Neural progenitor cell (in vitro differentiated cells): ENCODE measurements at regions not wholly inside any gene's neighbourhood (a gene's known extent, or its start where the extent isn't known, plus 50 kb on each side); places are given as distances from the start of the nearest gene placed in this dataset.

Source experiments
- DNase-seq: peaks from one replicate; pipeline ENCODE4 v3.0.0-alpha.2; 2016; ENCODE audit warnings: low spot score
- H2AFZ ChIP-seq: fragments of 200-600 bp; sonication (generic); replicated peaks from 2 replicates; pipeline ENCODE4 v1.6.1; 2016; ENCODE audit warnings: antibody characterized with exemption
- H3F3A ChIP-seq: fragments of 200-600 bp; sonication (generic); 2 replicates; pipeline ENCODE4 v1.6.1; 2016; ENCODE audit warnings: antibody characterized with exemption, low read depth
- H3K27ac ChIP-seq: fragments of 200-600 bp; sonication (generic); 2 replicates; pipeline ENCODE4 v1.5.1; 2016; ENCODE audit warnings: mild to moderate bottlenecking
- H3K27me3 ChIP-seq: fragments of 200-600 bp; sonication (generic); 2 replicates; pipeline ENCODE4 v1.6.1; 2016; ENCODE audit warnings: mild to moderate bottlenecking, moderate library complexity
- H3K36me3 ChIP-seq: fragments of 200-600 bp; sonication (generic); 2 replicates; pipeline ENCODE4 v1.5.1; 2016
- H3K4me1 ChIP-seq: fragments of 200-600 bp; sonication (generic); 2 replicates; pipeline ENCODE4 v1.6.1; 2016; ENCODE audit warnings: mixed run types
- H3K4me2 ChIP-seq: fragments of 200-600 bp; sonication (generic); 2 replicates; pipeline ENCODE4 v1.6.1; 2016
- H3K4me3 ChIP-seq: fragments of 200-600 bp; sonication (generic); 2 replicates; pipeline ENCODE4 v1.5.1; 2016
- H3K79me2 ChIP-seq: fragments of 200-600 bp; sonication (generic); 2 replicates; pipeline ENCODE4 v1.6.1; 2016; ENCODE audit warnings: low read depth
- H3K9ac ChIP-seq: fragments of 200-600 bp; sonication (generic); 2 replicates; pipeline ENCODE4 v1.6.1; 2016
- H3K9me3 ChIP-seq: fragments of 200-600 bp; sonication (generic); 2 replicates; pipeline ENCODE4 v1.5.1; 2016; ENCODE audit warnings: low read depth
- H4K20me1 ChIP-seq: fragments of 200-600 bp; sonication (generic); 2 replicates; pipeline ENCODE4 v1.6.1; 2016; ENCODE audit warnings: low read depth
- H3K27ac Mint-ChIP-seq: 3 replicates; pipeline ENCODE4 v1.8.0; 2021; ENCODE audit warnings: mixed read lengths
- H3K27me3 Mint-ChIP-seq: 2 replicates; pipeline ENCODE4 v1.8.0; 2022; ENCODE audit warnings: low read depth, mild to moderate bottlenecking, inconsistent platforms, moderate library complexity, mixed read lengths; ENCODE audit not compliant: insufficient read depth
- H3K36me3 Mint-ChIP-seq: 3 replicates; pipeline ENCODE4 v1.8.0; 2021; ENCODE audit warnings: mixed read lengths
- H3K4me1 Mint-ChIP-seq: 3 replicates; pipeline ENCODE4 v1.8.0; 2021; ENCODE audit warnings: mixed read lengths
- H3K4me3 Mint-ChIP-seq: 3 replicates; pipeline ENCODE4 v1.8.0; 2021; ENCODE audit warnings: mild to moderate bottlenecking, moderate library complexity, mixed read lengths
- H3K9me3 Mint-ChIP-seq: 3 replicates; pipeline ENCODE4 v1.8.0; 2020; ENCODE audit warnings: mixed read lengths
- EZH2 ChIP-seq: fragments of 200-600 bp; sonication (generic); IDR thresholded peaks from 2 replicates; pipeline ENCODE4 v1.6.1; 2017; ENCODE audit warnings: antibody characterized with exemption, mild to moderate bottlenecking, moderate library complexity
- EZH2phosphoT487 ChIP-seq: fragments of 200-600 bp; sonication (generic); IDR thresholded peaks from 2 replicates; pipeline ENCODE4 v1.6.1; 2017; ENCODE audit warnings: antibody characterized with exemption
- TF ChIP-seq, protein P1 (sequence below): fragments of 200-600 bp; sonication (generic); IDR thresholded peaks from 2 replicates; pipeline ENCODE4 v1.5.1; 2017; ENCODE audit warnings: antibody characterized with exemption, mild to moderate bottlenecking

DNA sequence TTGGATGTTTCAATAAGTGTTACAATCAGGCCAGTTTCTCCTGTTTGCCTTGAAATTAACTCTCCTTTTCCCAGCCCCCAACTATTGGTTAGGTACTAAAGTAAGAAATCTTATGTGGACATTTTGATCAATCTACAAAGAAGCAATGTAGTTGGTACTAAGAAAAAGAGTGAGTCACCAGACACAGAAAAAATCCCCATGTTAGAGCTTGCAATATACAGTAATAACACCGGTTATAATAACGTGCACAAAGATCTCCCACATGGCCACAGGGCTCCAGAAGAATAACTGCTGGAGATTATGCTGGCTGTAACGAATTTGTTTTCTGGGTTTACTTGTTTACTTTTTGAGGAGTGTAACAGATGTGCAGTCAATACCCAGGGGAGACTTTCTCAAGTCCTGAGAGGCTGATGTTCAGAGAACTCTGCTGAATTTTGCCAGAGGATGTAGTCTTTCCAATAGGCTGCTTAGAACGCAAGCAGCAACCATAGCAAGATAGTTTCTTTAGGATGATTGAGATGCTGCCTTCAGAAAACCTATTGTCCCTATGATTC lies 166.2 kb upstream of the SPACA1 start:
- H3K27me3 ChIP-seq: no peaks in the 10 kb centered on the region

DNA sequence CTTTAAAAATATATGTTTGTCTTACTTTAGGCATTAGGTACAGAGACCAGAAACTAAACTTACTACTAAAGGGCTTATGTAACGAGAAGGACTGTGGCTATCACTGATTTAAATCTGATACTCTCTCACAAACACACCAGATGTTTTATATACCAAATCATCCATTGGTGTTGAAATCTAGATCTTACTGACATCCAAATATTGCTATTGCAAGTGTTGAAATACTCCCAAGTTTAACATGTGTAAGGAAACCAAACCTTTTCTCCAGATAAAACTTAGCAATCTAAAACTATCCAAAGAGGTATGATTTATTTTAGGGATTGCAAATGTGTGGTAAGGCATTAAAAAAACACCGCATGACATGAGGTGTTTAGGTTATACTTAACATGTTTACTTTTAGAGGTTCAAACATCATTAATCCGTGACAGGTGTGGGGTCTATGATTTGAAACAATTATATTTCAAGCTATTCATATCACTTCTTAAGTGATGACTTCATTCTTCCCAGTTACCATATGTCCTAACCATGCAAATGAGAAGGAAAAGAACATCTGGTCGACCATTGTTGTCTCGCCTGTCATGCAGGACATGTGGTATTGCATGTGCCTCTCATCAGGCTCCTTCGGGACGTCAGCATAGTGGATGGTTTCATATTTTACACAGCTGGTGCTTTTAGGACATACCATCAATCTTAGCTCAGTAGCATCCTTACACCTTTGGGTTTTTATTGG lies 168.3 kb upstream of the SPACA1 start:
- DNase-seq: no peak
- Histone ChIP-seq H3K27me3 (no peaks in the 10 kb centered on the region), H3K4me1 (no peaks in the 10 kb centered on the region), H3K79me2 (no peaks in the 10 kb centered on the region), H3K36me3 (no peaks in the 10 kb centered on the region), H3K9me3 (no peaks in the 10 kb centered on the region), H3K9ac (no peak overlapping the region), H3K27ac (no peak overlapping the region), H3K4me3 (no peak overlapping the region), H3F3A (no peaks in the 10 kb centered on the region), H4K20me1 (no peaks in the 10 kb centered on the region), H2AFZ (no peak overlapping the region), H3K4me2 (no peak overlapping the region)
- Mint-ChIP-seq H3K9me3 (peaks cover 3% of the 10 kb centered on the region), H3K27ac (no peak overlapping the region), H3K27me3 (no peaks in the 10 kb centered on the region), H3K4me3 (no peak overlapping the region), H3K4me1 (no peaks in the 10 kb centered on the region), H3K36me3 (no peaks in the 10 kb centered on the region)
- TF ChIP-seq EZH2 (no peak), EZH2phosphoT487 (no peak)

More for the DNA sequence above, 166.2 kb upstream of the SPACA1 start:
- H2AFZ ChIP-seq: no peak overlapping the region
- no peaks in the 10 kb centered on the region for H3K36me3 Mint-ChIP-seq
- H3K27ac ChIP-seq: no peak overlapping the region
- no peaks in the 10 kb centered on the region for H3K9me3 ChIP-seq
- H3K27ac Mint-ChIP-seq: no peak overlapping the region
- H3K79me2 ChIP-seq: no peaks in the 10 kb centered on the region
- H3K27me3 Mint-ChIP-seq: no peaks in the 10 kb centered on the region
- no peaks in the 10 kb centered on the region for H3K4me1 ChIP-seq
- H3K36me3 ChIP-seq: no peaks in the 10 kb centered on the region
- no peaks in the 10 kb centered on the region for H4K20me1 ChIP-seq
- H3K4me1 Mint-ChIP-seq: no peaks in the 10 kb centered on the region
- H3K9ac ChIP-seq: no peak overlapping the region
- DNase-seq: no peak
- no peak overlapping the region for H3K4me2 ChIP-seq
- TF ChIP-seq, protein P1, sequence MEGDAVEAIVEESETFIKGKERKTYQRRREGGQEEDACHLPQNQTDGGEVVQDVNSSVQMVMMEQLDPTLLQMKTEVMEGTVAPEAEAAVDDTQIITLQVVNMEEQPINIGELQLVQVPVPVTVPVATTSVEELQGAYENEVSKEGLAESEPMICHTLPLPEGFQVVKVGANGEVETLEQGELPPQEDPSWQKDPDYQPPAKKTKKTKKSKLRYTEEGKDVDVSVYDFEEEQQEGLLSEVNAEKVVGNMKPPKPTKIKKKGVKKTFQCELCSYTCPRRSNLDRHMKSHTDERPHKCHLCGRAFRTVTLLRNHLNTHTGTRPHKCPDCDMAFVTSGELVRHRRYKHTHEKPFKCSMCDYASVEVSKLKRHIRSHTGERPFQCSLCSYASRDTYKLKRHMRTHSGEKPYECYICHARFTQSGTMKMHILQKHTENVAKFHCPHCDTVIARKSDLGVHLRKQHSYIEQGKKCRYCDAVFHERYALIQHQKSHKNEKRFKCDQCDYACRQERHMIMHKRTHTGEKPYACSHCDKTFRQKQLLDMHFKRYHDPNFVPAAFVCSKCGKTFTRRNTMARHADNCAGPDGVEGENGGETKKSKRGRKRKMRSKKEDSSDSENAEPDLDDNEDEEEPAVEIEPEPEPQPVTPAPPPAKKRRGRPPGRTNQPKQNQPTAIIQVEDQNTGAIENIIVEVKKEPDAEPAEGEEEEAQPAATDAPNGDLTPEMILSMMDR: no peak
- no peak for TF ChIP-seq EZH2phosphoT487
- no peak for TF ChIP-seq EZH2
- peaks cover 3% of the 10 kb centered on the region for H3K9me3 Mint-ChIP-seq
- H3K4me3 Mint-ChIP-seq: no peak overlapping the region
- H3F3A ChIP-seq: no peaks in the 10 kb centered on the region
- no peak overlapping the region for H3K4me3 ChIP-seq

DNA sequence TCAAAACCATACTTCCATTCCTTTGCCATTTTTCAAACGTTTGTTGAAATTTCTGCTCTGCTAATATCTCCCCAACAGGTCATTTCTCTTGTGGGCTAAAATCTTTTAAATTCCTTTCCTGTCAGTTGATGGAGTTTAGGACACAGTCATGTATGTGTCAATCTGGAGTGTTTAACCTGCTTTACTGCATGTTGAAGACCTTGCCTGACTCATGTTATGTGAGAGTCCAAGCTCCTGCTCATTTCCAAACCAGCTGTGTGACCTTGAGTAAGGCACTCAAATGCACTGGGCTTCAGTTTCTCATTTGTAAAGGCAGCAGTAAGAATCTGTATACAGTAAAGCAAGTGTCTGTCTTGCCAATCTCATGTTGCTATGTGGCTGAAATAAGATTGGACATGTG lies 171.9 kb upstream of the SPACA1 start:
- Histone ChIP-seq H3F3A (no peaks in the 10 kb centered on the region), H3K27ac (no peak overlapping the region), H3K4me2 (no peak overlapping the region), H3K9me3 (no peaks in the 10 kb centered on the region), H3K9ac (no peak overlapping the region), H2AFZ (no peak overlapping the region), H3K27me3 (no peaks in the 10 kb centered on the region), H3K4me3 (no peak overlapping the region), H3K36me3 (no peaks in the 10 kb centered on the region), H3K79me2 (no peaks in the 10 kb centered on the region), H3K4me1 (no peaks in the 10 kb centered on the region), H4K20me1 (no peaks in the 10 kb centered on the region)
- no peak for DNase-seq
- TF ChIP-seq EZH2phosphoT487 (no peak), EZH2 (no peak)
- TF ChIP-seq, protein P1: no peak
- H3K27me3 Mint-ChIP-seq: no peaks in the 10 kb centered on the region
- no peak overlapping the region for H3K4me3 Mint-ChIP-seq
- H3K9me3 Mint-ChIP-seq: no peaks in the 10 kb centered on the region
- H3K4me1 Mint-ChIP-seq: no peaks in the 10 kb centered on the region
- H3K27ac Mint-ChIP-seq: no peak overlapping the region
- no peaks in the 10 kb centered on the region for H3K36me3 Mint-ChIP-seq

DNA sequence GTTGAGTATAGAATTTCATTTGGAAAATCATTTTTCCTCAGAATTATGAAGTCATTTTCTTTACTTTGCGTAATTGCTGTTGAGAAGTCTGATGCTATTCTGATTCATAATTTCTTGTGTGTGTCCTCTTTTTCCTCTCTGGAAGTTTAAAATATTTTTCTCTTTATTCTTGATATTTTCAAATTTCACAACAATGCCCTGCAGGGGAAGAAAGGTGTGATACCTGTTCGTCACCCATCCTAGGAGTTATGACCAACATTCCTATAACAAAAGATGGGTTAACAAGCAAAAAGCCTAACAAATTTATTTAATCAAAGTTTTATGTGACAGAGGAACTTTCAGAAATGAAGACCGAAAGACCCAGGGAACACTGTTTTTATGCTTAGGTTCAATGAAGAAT lies 171.5 kb upstream of the AKIRIN2 start:
- H3K36me3 Mint-ChIP-seq: no peaks in the 10 kb centered on the region

More for the DNA sequence above, 171.5 kb upstream of the AKIRIN2 start:
- no peaks in the 10 kb centered on the region for H3K4me1 Mint-ChIP-seq
- H3K9me3 Mint-ChIP-seq: no peaks in the 10 kb centered on the region
- H3K4me3 Mint-ChIP-seq: no peak overlapping the region
- TF ChIP-seq EZH2phosphoT487: no peak
- TF ChIP-seq, protein P1: no peak
- Histone ChIP-seq H3K4me1 (no peaks in the 10 kb centered on the region), H3K4me3 (no peak overlapping the region), H4K20me1 (no peaks in the 10 kb centered on the region), H3K27ac (no peak overlapping the region), H2AFZ (no peak overlapping the region), H3K9me3 (no peaks in the 10 kb centered on the region), H3K4me2 (no peak overlapping the region), H3K9ac (no peak overlapping the region), H3K36me3 (no peaks in the 10 kb centered on the region), H3K27me3 (no peaks in the 10 kb centered on the region), H3K79me2 (no peaks in the 10 kb centered on the region), H3F3A (no peaks in the 10 kb centered on the region)
- no peak for DNase-seq
- H3K27ac Mint-ChIP-seq: no peak overlapping the region
- H3K27me3 Mint-ChIP-seq: no peaks in the 10 kb centered on the region
